ENCODE measurements at regions not wholly inside any gene's neighbourhood (a gene's known extent, or its start where the extent isn't known, plus 50 kb on each side); places are given as distances from the start of the nearest gene placed in this dataset.

DNA sequence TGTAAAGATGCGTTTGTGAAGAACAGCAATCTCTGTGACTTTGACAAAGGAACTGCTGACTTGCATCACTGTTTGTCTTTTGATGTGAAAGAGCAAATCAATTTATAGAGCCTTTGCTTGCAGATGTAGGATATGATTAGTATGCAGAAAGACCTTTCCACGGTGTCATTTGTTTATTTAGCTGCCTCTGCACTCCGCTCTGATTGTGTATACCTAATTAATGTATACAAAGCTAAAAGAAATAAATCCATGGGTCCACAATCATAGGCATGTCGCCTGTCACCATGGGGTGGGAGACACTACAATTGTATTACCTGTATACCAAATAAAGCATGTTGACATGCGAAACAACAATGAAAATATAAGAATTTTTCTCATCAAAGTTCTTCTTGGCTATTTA lies 410.7 kb downstream of the MZT1 start (continued):
- TF ChIP-seq CCAR2 (optimal IDR thresholded peaks at IDR 0.05; ENCODE audit: low read depth, low read length) = no peak
- TF ChIP-seq IRX3 (CRISPR knock-in tag; IDR thresholded peaks at IDR 0.05; ENCODE audit: borderline replicate concordance, low read depth) = no peak
- TF ChIP-seq, protein P1, sequence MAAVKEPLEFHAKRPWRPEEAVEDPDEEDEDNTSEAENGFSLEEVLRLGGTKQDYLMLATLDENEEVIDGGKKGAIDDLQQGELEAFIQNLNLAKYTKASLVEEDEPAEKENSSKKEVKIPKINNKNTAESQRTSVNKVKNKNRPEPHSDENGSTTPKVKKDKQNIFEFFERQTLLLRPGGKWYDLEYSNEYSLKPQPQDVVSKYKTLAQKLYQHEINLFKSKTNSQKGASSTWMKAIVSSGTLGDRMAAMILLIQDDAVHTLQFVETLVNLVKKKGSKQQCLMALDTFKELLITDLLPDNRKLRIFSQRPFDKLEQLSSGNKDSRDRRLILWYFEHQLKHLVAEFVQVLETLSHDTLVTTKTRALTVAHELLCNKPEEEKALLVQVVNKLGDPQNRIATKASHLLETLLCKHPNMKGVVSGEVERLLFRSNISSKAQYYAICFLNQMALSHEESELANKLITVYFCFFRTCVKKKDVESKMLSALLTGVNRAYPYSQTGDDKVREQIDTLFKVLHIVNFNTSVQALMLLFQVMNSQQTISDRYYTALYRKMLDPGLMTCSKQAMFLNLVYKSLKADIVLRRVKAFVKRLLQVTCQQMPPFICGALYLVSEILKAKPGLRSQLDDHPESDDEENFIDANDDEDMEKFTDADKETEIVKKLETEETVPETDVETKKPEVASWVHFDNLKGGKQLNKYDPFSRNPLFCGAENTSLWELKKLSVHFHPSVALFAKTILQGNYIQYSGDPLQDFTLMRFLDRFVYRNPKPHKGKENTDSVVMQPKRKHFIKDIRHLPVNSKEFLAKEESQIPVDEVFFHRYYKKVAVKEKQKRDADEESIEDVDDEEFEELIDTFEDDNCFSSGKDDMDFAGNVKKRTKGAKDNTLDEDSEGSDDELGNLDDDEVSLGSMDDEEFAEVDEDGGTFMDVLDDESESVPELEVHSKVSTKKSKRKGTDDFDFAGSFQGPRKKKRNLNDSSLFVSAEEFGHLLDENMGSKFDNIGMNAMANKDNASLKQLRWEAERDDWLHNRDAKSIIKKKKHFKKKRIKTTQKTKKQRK (IDR thresholded peaks at IDR 0.05; ENCODE audit: low read length) = no peak
- no peak for TF ChIP-seq ZNF138 (CRISPR knock-in tag; IDR thresholded peaks at IDR 0.05; ENCODE audit: low read depth)
- TF ChIP-seq ZFP62 (CRISPR knock-in tag; IDR thresholded peaks at IDR 0.05) = no peak
- TF ChIP-seq NR2F1 (CRISPR knock-in tag; IDR thresholded peaks at IDR 0.05) = no peak
- TF ChIP-seq, protein P2, sequence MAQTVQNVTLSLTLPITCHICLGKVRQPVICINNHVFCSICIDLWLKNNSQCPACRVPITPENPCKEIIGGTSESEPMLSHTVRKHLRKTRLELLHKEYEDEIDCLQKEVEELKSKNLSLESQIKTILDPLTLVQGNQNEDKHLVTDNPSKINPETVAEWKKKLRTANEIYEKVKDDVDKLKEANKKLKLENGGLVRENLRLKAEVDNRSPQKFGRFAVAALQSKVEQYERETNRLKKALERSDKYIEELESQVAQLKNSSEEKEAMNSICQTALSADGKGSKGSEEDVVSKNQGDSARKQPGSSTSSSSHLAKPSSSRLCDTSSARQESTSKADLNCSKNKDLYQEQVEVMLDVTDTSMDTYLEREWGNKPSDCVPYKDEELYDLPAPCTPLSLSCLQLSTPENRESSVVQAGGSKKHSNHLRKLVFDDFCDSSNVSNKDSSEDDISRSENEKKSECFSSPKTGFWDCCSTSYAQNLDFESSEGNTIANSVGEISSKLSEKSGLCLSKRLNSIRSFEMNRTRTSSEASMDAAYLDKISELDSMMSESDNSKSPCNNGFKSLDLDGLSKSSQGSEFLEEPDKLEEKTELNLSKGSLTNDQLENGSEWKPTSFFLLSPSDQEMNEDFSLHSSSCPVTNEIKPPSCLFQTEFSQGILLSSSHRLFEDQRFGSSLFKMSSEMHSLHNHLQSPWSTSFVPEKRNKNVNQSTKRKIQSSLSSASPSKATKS (CRISPR knock-in tag; IDR thresholded peaks at IDR 0.05) = no peak
- TF ChIP-seq XRCC5 (optimal IDR thresholded peaks at IDR 0.05; ENCODE audit: low read length) = no peak
- no peak for TF ChIP-seq GPN1 (CRISPR knock-in tag; IDR thresholded peaks at IDR 0.05; ENCODE audit: borderline replicate concordance)
- no peak for TF ChIP-seq ZNF788 (CRISPR knock-in tag; IDR thresholded peaks at IDR 0.05; ENCODE audit: borderline replicate concordance)
